H9 (cell line): ENCODE measurements at regions not wholly inside any gene's neighbourhood (a gene's known extent, or its start where the extent isn't known, plus 50 kb on each side); places are given as distances from the start of the nearest gene placed in this dataset.

ENCODE experiments used
- DNase-seq: peaks from one replicate; pipeline ENCODE4 v3.0.0-alpha.2; 2017
- H2AFZ ChIP-seq: one replicate; pipeline ENCODE4 v1.6.1; 2013; ENCODE audit warnings: mild to moderate bottlenecking, low read length, control low read depth, moderate library complexity
- H2AK5ac ChIP-seq: 2 replicates; pipeline ENCODE4 v1.6.1; 2013; ENCODE audit warnings: low read length, control low read depth, mixed read lengths; ENCODE audit not compliant: insufficient read length
- H2BK120ac ChIP-seq: one replicate; pipeline ENCODE4 v1.6.1; 2013; ENCODE audit warnings: low read depth, mild to moderate bottlenecking, low read length, control low read depth, inconsistent platforms; ENCODE audit not compliant: poor library complexity, severe bottlenecking
- H2BK12ac ChIP-seq: 2 replicates; pipeline ENCODE4 v1.6.1; 2013; ENCODE audit warnings: low read length, control low read depth, mixed read lengths, low read depth; ENCODE audit not compliant: insufficient read length
- H2BK15ac ChIP-seq: 2 replicates; pipeline ENCODE4 v1.6.1; 2013; ENCODE audit warnings: low read depth, low read length, control low read depth
- H2BK20ac ChIP-seq: one replicate; pipeline ENCODE4 v1.6.1; 2013; ENCODE audit warnings: low read depth, mild to moderate bottlenecking, low read length, control low read depth, inconsistent platforms; ENCODE audit not compliant: poor library complexity, severe bottlenecking
- H2BK5ac ChIP-seq: 2 replicates; pipeline ENCODE4 v1.6.1; 2013; ENCODE audit warnings: low read length, control low read depth, mixed read lengths; ENCODE audit not compliant: insufficient read length
- H3K14ac ChIP-seq: 2 replicates; pipeline ENCODE4 v1.6.1; 2013; ENCODE audit warnings: low read length, control low read depth; ENCODE audit not compliant: insufficient read depth
- H3K18ac ChIP-seq: 2 replicates; pipeline ENCODE4 v1.6.1; 2013; ENCODE audit warnings: low read depth, mild to moderate bottlenecking, mixed read lengths, low read length, control low read depth; ENCODE audit not compliant: insufficient read length
- H3K23ac ChIP-seq: 2 replicates; pipeline ENCODE4 v1.6.1; 2013; ENCODE audit warnings: low read length, control low read depth, mixed read lengths, low read depth; ENCODE audit not compliant: insufficient read length
- H3K23me2 ChIP-seq: 2 replicates; pipeline ENCODE4 v1.6.1; 2013; ENCODE audit warnings: low read depth, mild to moderate bottlenecking, mixed read lengths, low read length, control low read depth; ENCODE audit not compliant: insufficient read length, poor library complexity, severe bottlenecking
- H3K27ac ChIP-seq: 2 replicates; pipeline ENCODE4 v1.5.1; 2013; ENCODE audit warnings: low read length, control low read depth, mixed read lengths, low read depth; ENCODE audit not compliant: insufficient read length
- H3K27me3 ChIP-seq: 2 replicates; pipeline ENCODE4 v1.6.1; 2013; ENCODE audit warnings: low read length, control low read depth, inconsistent platforms; ENCODE audit not compliant: insufficient read depth
- H3K4ac ChIP-seq: 2 replicates; pipeline ENCODE4 v1.6.1; 2013; ENCODE audit warnings: low read depth, mild to moderate bottlenecking, control low read depth, inconsistent platforms, low read length, moderate library complexity
- H3K4me1 ChIP-seq: 2 replicates; pipeline ENCODE4 v1.6.1; 2013; ENCODE audit warnings: low read length, control low read depth, inconsistent platforms; ENCODE audit not compliant: insufficient read depth
- H3K4me2 ChIP-seq: 2 replicates; pipeline ENCODE4 v1.6.1; 2013; ENCODE audit warnings: low read length, control low read depth, mixed read lengths; ENCODE audit not compliant: insufficient read length, insufficient read depth
- H3K56ac ChIP-seq: 2 replicates; pipeline ENCODE4 v1.6.1; 2013; ENCODE audit warnings: low read depth, mild to moderate bottlenecking, mixed read lengths, low read length, control low read depth; ENCODE audit not compliant: insufficient read length
- H3K79me1 ChIP-seq: 2 replicates; pipeline ENCODE4 v1.6.1; 2013; ENCODE audit warnings: low read depth, mild to moderate bottlenecking, moderate library complexity, low read length, control low read depth, inconsistent platforms; ENCODE audit not compliant: insufficient read depth, poor library complexity, severe bottlenecking
- H3K79me2 ChIP-seq: 2 replicates; pipeline ENCODE4 v1.6.1; 2013; ENCODE audit warnings: low read length, control low read depth, inconsistent platforms; ENCODE audit not compliant: insufficient read depth
- H3K9ac ChIP-seq: 2 replicates; pipeline ENCODE4 v1.6.1; 2013; ENCODE audit warnings: low read length, control low read depth, mixed read lengths; ENCODE audit not compliant: insufficient read length; ENCODE audit errors: extremely low read depth
- H3K9me3 ChIP-seq: one replicate; pipeline ENCODE4 v1.6.1; 2013; ENCODE audit warnings: low read depth, low read length, inconsistent platforms; ENCODE audit not compliant: control insufficient read depth
- H3T11ph ChIP-seq: one replicate; pipeline ENCODE4 v1.6.1; 2013; ENCODE audit warnings: mild to moderate bottlenecking, low read length, control low read depth, inconsistent platforms
- H4K20me1 ChIP-seq: one replicate; pipeline ENCODE4 v1.6.1; 2013; ENCODE audit not compliant: control insufficient read depth, insufficient read length, insufficient read depth
- H4K5ac ChIP-seq: 2 replicates; pipeline ENCODE4 v1.6.1; 2013; ENCODE audit warnings: low read depth, mild to moderate bottlenecking, mixed read lengths, low read length, control low read depth; ENCODE audit not compliant: insufficient read length
- H4K8ac ChIP-seq: replicated peaks from 2 replicates; pipeline ENCODE4 v1.6.1; 2013; ENCODE audit warnings: low read length, control low read depth, mixed read lengths, low read depth; ENCODE audit not compliant: insufficient read length
- H4K91ac ChIP-seq: 2 replicates; pipeline ENCODE4 v1.6.1; 2013; ENCODE audit warnings: low read depth, mild to moderate bottlenecking, moderate library complexity, mixed read lengths, low read length, control low read depth; ENCODE audit not compliant: insufficient read length
- H3K27ac Mint-ChIP-seq, 3 experiments: 2 replicates in 2 of 3; 3 replicates in 1 of 3; pipeline ENCODE4 v1.8.0; 2020 to 2021; ENCODE audit warnings: mixed read lengths in 3 of 3, mild to moderate bottlenecking in 1 of 3, moderate library complexity in 1 of 3
- H3K27me3 Mint-ChIP-seq: 2 replicates; pipeline ENCODE4 v1.8.0; 2021; ENCODE audit warnings: low read depth, mild to moderate bottlenecking, moderate library complexity, mixed read lengths
- H3K36me3 Mint-ChIP-seq, 3 experiments: 2 replicates in 2 of 3; 3 replicates in 1 of 3; pipeline ENCODE4 v1.8.0; 2020 to 2021; ENCODE audit warnings: low read depth in 3 of 3, mixed read lengths in 3 of 3; ENCODE audit not compliant: insufficient read depth in 1 of 3
- H3K4me1 Mint-ChIP-seq, 2 experiments: 2 replicates each; pipeline ENCODE4 v1.8.0; 2020; ENCODE audit warnings: mixed read lengths in 2 of 2
- H3K4me3 Mint-ChIP-seq, 2 experiments: 2 replicates in 1 of 2; 3 replicates in 1 of 2; pipeline ENCODE4 v1.8.0; 2020 to 2021; ENCODE audit warnings: mild to moderate bottlenecking in 2 of 2, mixed read lengths in 2 of 2, moderate library complexity in 1 of 2
- H3K9me3 Mint-ChIP-seq, 2 experiments: 2 replicates in 1 of 2; 3 replicates in 1 of 2; pipeline ENCODE4 v1.8.0; 2020; ENCODE audit warnings: mild to moderate bottlenecking in 2 of 2, mixed read lengths in 2 of 2, moderate library complexity in 1 of 2
- CTCF ChIP-seq: fragments of 200-600 bp; sonication (generic); conservative IDR thresholded peaks from 3 replicates; pipeline ENCODE4 v1.8.0; 2021; ENCODE audit warnings: antibody characterized with exemption, mild to moderate bottlenecking

GRCh38 chr1:177770096-177770495 lies 199.8 kb downstream of the SEC16B start:
- no peaks in the 10 kb centered on the region for H3K4me1 ChIP-seq
- H3K14ac ChIP-seq: no peak overlapping the region
- H3K4ac ChIP-seq: no peak overlapping the region
- H3K23me2 ChIP-seq: no peaks in the 10 kb centered on the region
- H4K91ac ChIP-seq: no peak overlapping the region
- no peak overlapping the region for H2BK12ac ChIP-seq
- Mint-ChIP-seq H3K36me3 (peaks cover 3 to 22% (median 14%) of the 10 kb centered on the region in 3 experiments; a peak in 6 of 7 replicates), H3K4me1 (no peaks in the 10 kb centered on the region), H3K4me3 (no peak overlapping the region), H3K9me3 (peaks cover 20 to 21% of the 10 kb centered on the region in 2 experiments), H3K27me3 (no peaks in the 10 kb centered on the region; the same call in 1 of the 2 replicates), H3K27ac (no peak overlapping the region; a peak in 1 of 7 replicates)
- H2BK5ac ChIP-seq: no peak overlapping the region
- no peak overlapping the region for H3K18ac ChIP-seq
- no peak overlapping the region for H3K27ac ChIP-seq
- H3K23ac ChIP-seq: no peak overlapping the region
- H4K20me1 ChIP-seq: peaks cover 2% of the 10 kb centered on the region
- H3K79me2 ChIP-seq: no peaks in the 10 kb centered on the region
- H2AK5ac ChIP-seq: no peak overlapping the region
- no peaks in the 10 kb centered on the region for H3K79me1 ChIP-seq
- TF ChIP-seq CTCF: no peak
- H3K27me3 ChIP-seq: no peaks in the 10 kb centered on the region
- H3K9me3 ChIP-seq: peaks cover 13% of the 10 kb centered on the region
- H2AFZ ChIP-seq: no peak overlapping the region
- no peak overlapping the region for H3K56ac ChIP-seq
- H3K9ac ChIP-seq: no peak overlapping the region
- no peak overlapping the region for H2BK15ac ChIP-seq
- no peak for DNase-seq
- H3T11ph ChIP-seq: no peak overlapping the region
- no peak overlapping the region for H4K5ac ChIP-seq
- no peak overlapping the region for H3K4me2 ChIP-seq
- no peak overlapping the region for H2BK20ac ChIP-seq
- H2BK120ac ChIP-seq: no peak overlapping the region
- H4K8ac ChIP-seq: no peak overlapping the region
